ENCODE measurements at regions not wholly inside any gene's neighbourhood (a gene's known extent, or its start where the extent isn't known, plus 50 kb on each side); places are given as distances from the start of the nearest gene placed in this dataset.

DNA sequence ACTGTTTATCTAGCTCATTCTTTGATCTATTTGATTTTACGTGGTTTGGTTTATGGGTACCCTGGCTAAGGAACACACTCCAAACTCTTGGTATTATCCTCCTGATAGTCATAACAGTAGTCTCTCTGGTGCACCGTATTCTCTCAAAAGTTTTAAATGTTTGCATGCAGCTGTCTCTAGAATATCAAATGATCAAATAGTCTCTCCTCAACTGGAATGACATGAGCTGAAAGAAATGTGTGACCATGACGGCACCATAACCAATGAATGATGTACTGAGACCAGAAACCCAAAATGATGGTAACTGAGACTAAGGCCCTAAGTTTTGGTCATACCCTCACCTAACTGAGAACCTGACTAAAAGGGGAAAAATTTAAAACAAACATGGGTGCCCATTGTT lies 319.4 kb downstream of the SLC7A11 start:
- DNase-seq (ENCODE audit: low read depth, low spot score) (no peak), ATAC-seq (no peak)
- Histone ChIP-seq H3K4me3 (ENCODE audit: low read depth in 2 of 2, low read length in 2 of 2) (no peak overlapping the region), H3K27ac (ENCODE audit: low read length) (no peak overlapping the region), H3K27me3 (ENCODE audit: control insufficient read depth, insufficient read depth, low read length) (no peaks in the 10 kb centered on the region), H3K9me3 (ENCODE audit: control insufficient read depth, insufficient read depth, low read depth, low read length) (no peaks in the 10 kb centered on the region), H3K4me1 (ENCODE audit: control insufficient read depth, insufficient read depth, low read length) (no peaks in the 10 kb centered on the region), H3K36me3 (ENCODE audit: control insufficient read depth, insufficient read depth, low read length) (no peaks in the 10 kb centered on the region)
- TF ChIP-seq SIN3A (IDR thresholded peaks at IDR 0.05; ENCODE audit: borderline replicate concordance, insufficient read depth, low read depth, low read length) (no peak), CTCF (IDR thresholded peaks at IDR 0.05) (no peak), REST (IDR thresholded peaks at IDR 0.05; ENCODE audit: insufficient read depth in 1 of 2, low read depth in 2 of 2, low read length in 1 of 2) (no peak), POLR2AphosphoS5 (IDR thresholded peaks at IDR 0.05; ENCODE audit: low read depth, low read length) (no peak), TCF7L2 (IDR thresholded peaks at IDR 0.05; ENCODE audit: low read depth, low read length) (no peak)
- ChIA-PET POLR2A (no interaction called here), CTCF (no interaction called here)
- in situ Hi-C loops (cut with HindIII; ENCODE audit: low pct_unique_long_range_greater_than_20kb, low sequenced_read_pairs), result no loop called here
- intact Hi-C loops (cut with micrococcal nuclease; ENCODE audit: unreplicated experiment), result no loop called here
- BruUV-seq (replicated peaks), result no TSS peak

- ChIA-PET CTCF (no interaction called here), POLR2A (no interaction called here)
- no peaks in the 10 kb centered on the region for H3K36me3 ChIP-seq (ENCODE audit: control insufficient read depth, insufficient read depth, low read length)
- TF ChIP-seq TCF7L2 (IDR thresholded peaks at IDR 0.05; ENCODE audit: low read depth, low read length) (no peak), CTCF (IDR thresholded peaks at IDR 0.05) (no peak), SIN3A (IDR thresholded peaks at IDR 0.05; ENCODE audit: borderline replicate concordance, insufficient read depth, low read depth, low read length) (no peak), REST (IDR thresholded peaks at IDR 0.05; ENCODE audit: insufficient read depth in 1 of 2, low read depth in 2 of 2, low read length in 1 of 2) (no peak), POLR2AphosphoS5 (IDR thresholded peaks at IDR 0.05; ENCODE audit: low read depth, low read length) (no peak)
- no peaks in the 10 kb centered on the region for H3K4me1 ChIP-seq (ENCODE audit: control insufficient read depth, insufficient read depth, low read length)
- DNase-seq (ENCODE audit: low read depth, low spot score), result no peak
- H3K4me3 ChIP-seq (ENCODE audit: low read depth in 2 of 2, low read length in 2 of 2), result no peak overlapping the region
- H3K27me3 ChIP-seq (ENCODE audit: control insufficient read depth, insufficient read depth, low read length), result no peaks in the 10 kb centered on the region
- no peaks in the 10 kb centered on the region for H3K9me3 ChIP-seq (ENCODE audit: control insufficient read depth, insufficient read depth, low read depth, low read length)
- intact Hi-C loops (cut with micrococcal nuclease; ENCODE audit: unreplicated experiment) (no loop called here), in situ Hi-C loops (cut with HindIII; ENCODE audit: low pct_unique_long_range_greater_than_20kb, low sequenced_read_pairs) (no loop called here)
- no peak overlapping the region for H3K27ac ChIP-seq (ENCODE audit: low read length)
- ATAC-seq, result no peak
- BruUV-seq (replicated peaks), result no TSS peak
These were observed 332.4 kb downstream of the SLC7A11 start for GRCh38 chr4:137909529-137910309.

All from Panc1 (cell line).